NCI-H187 treated with DMSO at 0.1 percent for 48 hours (cell line): ENCODE measurements at regions not wholly inside any gene's neighbourhood (a gene's known extent, or its start where the extent isn't known, plus 50 kb on each side); places are given as distances from the start of the nearest gene placed in this dataset.

Experiments used
- DNase-seq: peaks from one replicate; lab custom pipeline; 2025; lab: John Stamatoyannopoulos, UW

GRCh38 chr5:61622156-61622555, 290.1 kb downstream of the ZSWIM6 start:
- no peak for DNase-seq

- DNase-seq = no peak
Measured at GRCh38 chr5:61623401-61624069, 291.5 kb downstream of the ZSWIM6 start.

GRCh38 chr5:61624553-61625136, 292.6 kb downstream of the ZSWIM6 start:
- DNase-seq = no peak

- DNase-seq = no peak
Measured at GRCh38 chr5:61625137-61625561, 293.1 kb downstream of the ZSWIM6 start.

GRCh38 chr5:61625681-61626621, 293.9 kb downstream of the ZSWIM6 start:
- no peak for DNase-seq

- no peak for DNase-seq
Measured at GRCh38 chr5:61626639-61627282, 294.7 kb downstream of the ZSWIM6 start.

- no peak for DNase-seq
Measured at GRCh38 chr5:61627531-61627930, 295.5 kb downstream of the ZSWIM6 start.

GRCh38 chr5:61630908-61631307, 298.9 kb downstream of the ZSWIM6 start:
- no peak for DNase-seq

GRCh38 chr5:61631438-61631941, 299.4 kb downstream of the ZSWIM6 start:
- DNase-seq = no peak

- DNase-seq = no peak
Measured at GRCh38 chr5:61632064-61632463, 300.0 kb downstream of the ZSWIM6 start.

GRCh38 chr5:61635271-61635670, 303.2 kb downstream of the ZSWIM6 start:
- DNase-seq = no peak

GRCh38 chr5:61637566-61637965, 305.5 kb downstream of the ZSWIM6 start:
- no peak for DNase-seq

GRCh38 chr5:61638476-61638875, 306.4 kb downstream of the ZSWIM6 start:
- DNase-seq = no peak

GRCh38 chr5:61640179-61641021, 308.3 kb downstream of the ZSWIM6 start:
- no peak for DNase-seq

- DNase-seq = no peak
Measured at GRCh38 chr5:61641748-61642565, 309.9 kb downstream of the ZSWIM6 start.

GRCh38 chr5:61647672-61648071, 315.6 kb downstream of the ZSWIM6 start:
- DNase-seq = no peak

GRCh38 chr5:61649231-61649630, 317.2 kb downstream of the ZSWIM6 start:
- DNase-seq = no peak

- DNase-seq = no peak
Measured at GRCh38 chr5:61649971-61650370, 317.9 kb downstream of the ZSWIM6 start.

GRCh38 chr5:61650661-61651060, 318.6 kb downstream of the ZSWIM6 start:
- no peak for DNase-seq

GRCh38 chr5:61651195-61651594, 319.1 kb downstream of the ZSWIM6 start:
- DNase-seq = no peak
